IPS-18a (cell line): ENCODE measurements at regions not wholly inside any gene's neighbourhood (a gene's known extent, or its start where the extent isn't known, plus 50 kb on each side); places are given as distances from the start of the nearest gene placed in this dataset.

Experiments
- H3K27ac ChIP-seq: one replicate; pipeline ENCODE4 v1.5.1; 2013; ENCODE audit warnings: low read length
- H3K27me3 ChIP-seq: one replicate; pipeline ENCODE4 v1.6.1; 2013; ENCODE audit warnings: mild to moderate bottlenecking, low read length; ENCODE audit not compliant: control insufficient read depth, insufficient read depth
- H3K36me3 ChIP-seq: one replicate; pipeline ENCODE4 v1.6.1; 2013; ENCODE audit warnings: low read depth, low read length; ENCODE audit not compliant: control insufficient read depth
- H3K4me1 ChIP-seq: one replicate; pipeline ENCODE4 v1.6.1; 2013; ENCODE audit warnings: low read depth, low read length; ENCODE audit not compliant: control insufficient read depth
- H3K4me3 ChIP-seq: one replicate; pipeline ENCODE4 v1.5.1; 2013; ENCODE audit warnings: low read length
- H3K9ac ChIP-seq: one replicate; pipeline ENCODE4 v1.6.1; 2013; ENCODE audit warnings: mild to moderate bottlenecking, low read length, moderate library complexity
- H3K9me3 ChIP-seq: one replicate; pipeline ENCODE4 v1.6.1; 2013; ENCODE audit warnings: low read depth, low read length; ENCODE audit not compliant: control insufficient read depth

GRCh38 chr14:79960288-79960687 lies 251.0 kb downstream of the DIO2 start:
- Histone ChIP-seq H3K4me1 (no peaks in the 10 kb centered on the region), H3K9ac (no peak overlapping the region), H3K27me3 (no peaks in the 10 kb centered on the region), H3K27ac (no peak overlapping the region), H3K4me3 (no peak overlapping the region), H3K9me3 (no peaks in the 10 kb centered on the region), H3K36me3 (no peaks in the 10 kb centered on the region)

DNA sequence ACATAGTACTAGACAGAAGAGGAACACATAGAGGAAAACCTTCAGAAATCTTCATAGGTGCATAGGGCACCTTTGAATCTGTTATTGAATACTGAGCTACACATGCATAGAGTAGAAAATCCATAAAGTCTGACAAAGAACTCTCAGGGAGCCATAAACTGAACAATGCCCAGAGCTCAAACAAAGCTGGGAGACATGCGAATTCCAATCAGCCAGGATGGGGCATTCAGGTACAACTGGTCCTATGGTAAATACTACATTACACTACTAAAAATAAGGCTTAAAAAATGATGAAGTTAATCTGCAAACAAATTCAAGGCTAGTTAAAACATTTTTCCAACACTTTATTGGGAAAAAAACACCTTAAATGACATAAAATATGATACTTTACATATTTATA lies 259.7 kb downstream of the DIO2 start:
- Histone ChIP-seq H3K4me1 (peaks cover 3% of the 10 kb centered on the region), H3K27me3 (no peaks in the 10 kb centered on the region), H3K9ac (no peak overlapping the region), H3K4me3 (no peak overlapping the region), H3K36me3 (no peaks in the 10 kb centered on the region), H3K9me3 (no peaks in the 10 kb centered on the region), H3K27ac (no peak overlapping the region)

- no peak overlapping the region for H3K9ac ChIP-seq
- H3K36me3 ChIP-seq, result no peaks in the 10 kb centered on the region
- no peaks in the 10 kb centered on the region for H3K27me3 ChIP-seq
- no peak overlapping the region for H3K27ac ChIP-seq
- H3K4me1 ChIP-seq, result peaks cover 3% of the 10 kb centered on the region
- H3K4me3 ChIP-seq, result no peak overlapping the region
- no peaks in the 10 kb centered on the region for H3K9me3 ChIP-seq
Observed at GRCh38 chr14:79949906-79950305, 261.4 kb downstream of the DIO2 start.

DNA sequence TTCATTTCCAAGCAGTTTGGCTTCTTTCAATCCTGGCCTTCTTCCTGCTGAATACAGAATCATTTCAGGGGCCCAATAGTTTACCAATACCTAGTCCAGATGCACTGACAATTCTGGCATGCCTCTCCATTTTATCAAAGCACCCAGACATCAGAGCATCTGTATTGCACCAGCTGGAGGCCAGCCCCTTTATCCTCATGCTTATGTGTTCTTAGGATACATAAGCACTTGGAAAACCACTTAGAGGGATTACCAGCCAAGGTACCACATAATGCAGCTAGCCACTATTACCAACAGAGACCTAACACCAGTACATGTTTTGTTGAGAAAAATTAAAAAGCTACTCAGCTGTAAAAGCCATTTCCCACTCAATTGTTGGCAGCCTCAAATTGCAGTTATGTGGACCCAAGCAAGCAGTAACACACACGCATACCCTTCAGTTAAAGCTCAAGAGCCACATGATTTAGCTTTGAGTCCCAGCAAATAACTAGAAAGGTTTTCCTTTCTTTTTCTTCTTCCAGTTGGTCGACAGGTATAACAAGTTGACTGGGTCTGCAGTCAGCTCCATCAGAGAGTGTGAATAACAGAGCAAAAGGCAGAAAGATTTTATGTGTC lies 263.8 kb downstream of the DIO2 start:
- Histone ChIP-seq H3K4me1 (peaks cover 3% of the 10 kb centered on the region), H3K9me3 (no peaks in the 10 kb centered on the region), H3K27me3 (no peaks in the 10 kb centered on the region), H3K36me3 (no peaks in the 10 kb centered on the region), H3K9ac (no peak overlapping the region), H3K27ac (no peak overlapping the region), H3K4me3 (no peak overlapping the region)

DNA sequence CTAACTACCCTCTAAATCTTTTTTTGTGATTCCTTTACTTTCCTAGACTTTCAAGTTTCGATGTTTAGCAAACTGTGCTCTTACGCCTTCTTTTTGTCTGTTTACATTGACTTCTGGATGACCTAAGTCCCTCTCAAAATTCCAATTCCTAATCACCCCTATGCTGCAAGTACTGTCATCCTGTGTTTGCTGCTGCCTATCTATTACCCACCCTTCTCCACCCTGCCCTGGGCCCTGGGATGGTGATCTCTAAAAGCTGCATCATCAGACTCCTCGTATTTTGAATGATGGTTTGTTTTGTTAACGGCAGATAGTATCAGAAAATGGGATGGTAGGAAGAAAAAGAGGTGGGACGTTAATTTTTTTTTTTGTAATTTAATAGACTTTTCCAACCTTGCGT lies 272.1 kb downstream of the DIO2 start:
- no peaks in the 10 kb centered on the region for H3K9me3 ChIP-seq

GRCh38 chr14:79938185-79938584 lies 273.1 kb downstream of the DIO2 start:
- Histone ChIP-seq H3K9ac (no peak overlapping the region), H3K4me3 (no peak overlapping the region), H3K27ac (no peak overlapping the region), H3K4me1 (no peaks in the 10 kb centered on the region), H3K36me3 (no peaks in the 10 kb centered on the region), H3K9me3 (no peaks in the 10 kb centered on the region), H3K27me3 (no peaks in the 10 kb centered on the region)

More for the DNA sequence above, 272.1 kb downstream of the DIO2 start:
- Histone ChIP-seq H3K9ac (no peak overlapping the region), H3K27me3 (no peaks in the 10 kb centered on the region), H3K4me3 (no peak overlapping the region), H3K27ac (no peak overlapping the region), H3K4me1 (no peaks in the 10 kb centered on the region), H3K36me3 (no peaks in the 10 kb centered on the region)

DNA sequence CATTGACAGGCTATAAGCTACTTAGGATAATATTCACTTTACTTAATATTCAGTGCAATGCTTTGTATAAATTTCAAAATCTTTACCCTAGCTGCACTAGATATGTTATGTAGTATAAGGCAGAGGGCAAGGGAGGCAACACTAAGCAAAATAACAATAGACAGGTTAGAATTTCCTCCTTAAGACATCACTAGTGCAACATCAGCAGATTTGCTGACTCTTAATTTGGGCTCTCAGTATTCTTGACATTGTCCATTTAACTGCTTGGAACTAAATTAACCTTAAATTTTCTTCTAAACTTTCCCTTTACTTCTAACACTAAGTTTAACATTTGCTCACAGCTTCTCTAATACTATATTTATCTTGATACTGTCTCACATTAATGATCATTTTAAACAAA lies 273.9 kb downstream of the DIO2 start:
- H3K27ac ChIP-seq, result no peak overlapping the region
- H3K27me3 ChIP-seq, result no peaks in the 10 kb centered on the region
- H3K4me3 ChIP-seq, result no peak overlapping the region
- H3K9me3 ChIP-seq, result no peaks in the 10 kb centered on the region
- H3K9ac ChIP-seq, result no peak overlapping the region
- no peaks in the 10 kb centered on the region for H3K4me1 ChIP-seq
- no peaks in the 10 kb centered on the region for H3K36me3 ChIP-seq

DNA sequence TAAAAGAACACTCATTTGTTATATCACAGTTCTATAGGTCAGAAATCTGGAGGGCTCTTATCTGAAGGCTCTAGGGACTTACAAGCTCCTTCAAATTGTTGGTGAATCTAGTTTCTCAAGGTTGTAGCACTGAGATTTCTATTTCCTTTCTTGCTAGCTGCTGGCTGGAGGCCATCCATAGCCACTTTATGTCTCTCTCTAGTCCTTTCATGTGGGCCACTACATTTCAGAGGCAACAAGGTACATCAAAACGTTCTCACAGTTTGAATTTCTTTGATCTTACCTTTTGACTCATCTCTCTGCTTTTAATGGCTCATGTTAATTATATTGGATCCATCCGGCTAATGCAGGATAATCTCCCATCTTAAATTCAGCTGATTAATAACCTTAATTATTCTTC lies 286.8 kb downstream of the DIO2 start:
- H3K27ac ChIP-seq, result no peak overlapping the region
- no peaks in the 10 kb centered on the region for H3K9me3 ChIP-seq
- H3K4me3 ChIP-seq, result no peak overlapping the region
- H3K36me3 ChIP-seq, result no peaks in the 10 kb centered on the region
- no peaks in the 10 kb centered on the region for H3K4me1 ChIP-seq
- no peaks in the 10 kb centered on the region for H3K27me3 ChIP-seq
- H3K9ac ChIP-seq, result no peak overlapping the region

DNA sequence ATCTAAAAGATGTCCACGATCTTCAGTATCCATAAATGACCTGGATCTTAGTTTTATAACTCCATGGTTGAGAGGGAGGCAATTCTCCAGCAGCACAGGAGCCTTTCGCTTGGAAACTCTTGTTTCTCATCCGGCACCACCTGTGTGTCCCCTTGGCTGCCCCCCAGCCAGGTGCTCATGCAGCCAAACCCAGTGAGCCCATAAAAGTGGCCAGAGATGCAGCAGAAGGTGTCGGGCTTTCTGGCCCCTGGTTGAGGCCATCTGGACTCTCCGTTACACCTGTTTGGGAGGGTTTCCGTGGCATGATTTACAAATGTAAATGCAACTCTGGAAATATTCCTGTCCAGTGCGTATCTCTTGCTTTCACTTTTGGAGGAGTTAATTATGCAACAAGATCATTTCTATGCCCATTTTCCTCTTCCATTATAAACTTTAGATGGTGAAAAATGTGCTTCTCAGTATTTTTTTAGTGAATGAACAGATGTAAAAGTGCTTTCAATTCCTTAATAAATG lies 291.1 kb downstream of the DIO2 start:
- Histone ChIP-seq H3K36me3 (no peaks in the 10 kb centered on the region), H3K9me3 (no peaks in the 10 kb centered on the region), H3K27ac (no peak overlapping the region), H3K4me3 (no peak overlapping the region), H3K4me1 (no peaks in the 10 kb centered on the region), H3K27me3 (no peaks in the 10 kb centered on the region), H3K9ac (no peak overlapping the region)
